ENCODE measurements at regions not wholly inside any gene's neighbourhood (a gene's known extent, or its start where the extent isn't known, plus 50 kb on each side); places are given as distances from the start of the nearest gene placed in this dataset.

DNA sequence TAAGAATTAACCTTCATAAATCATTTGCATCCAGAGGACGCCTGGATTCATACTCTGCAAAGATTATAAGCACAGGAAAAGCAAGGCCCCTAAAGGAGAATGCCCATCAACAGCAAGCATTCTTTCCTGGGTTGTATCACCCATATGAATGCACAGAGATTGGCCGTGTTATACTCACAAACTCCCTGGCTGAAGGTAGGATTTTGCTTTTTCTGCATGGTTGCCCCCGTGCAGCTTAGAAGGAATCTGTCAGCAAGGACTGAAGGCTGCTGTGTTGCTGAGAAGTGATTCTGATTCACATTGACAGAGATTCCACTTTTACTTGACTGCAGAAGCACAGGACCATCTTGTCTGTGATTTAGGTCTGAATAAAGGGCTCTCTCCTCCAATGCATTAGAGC lies 283.0 kb downstream of the LRRIQ3 start:
- H3K27ac Mint-ChIP-seq = no peak overlapping the region
- H3K4me3 Mint-ChIP-seq = no peak overlapping the region
- no peaks in the 10 kb centered on the region for H3K27me3 Mint-ChIP-seq (ENCODE audit: low read depth, poor library complexity)
- no peaks in the 10 kb centered on the region for H3K36me3 Mint-ChIP-seq (ENCODE audit: low read depth)
- H3K9me3 Mint-ChIP-seq = peaks cover 8% of the 10 kb centered on the region
- H3K4me1 Mint-ChIP-seq = no peaks in the 10 kb centered on the region
- TF ChIP-seq, protein P1, sequence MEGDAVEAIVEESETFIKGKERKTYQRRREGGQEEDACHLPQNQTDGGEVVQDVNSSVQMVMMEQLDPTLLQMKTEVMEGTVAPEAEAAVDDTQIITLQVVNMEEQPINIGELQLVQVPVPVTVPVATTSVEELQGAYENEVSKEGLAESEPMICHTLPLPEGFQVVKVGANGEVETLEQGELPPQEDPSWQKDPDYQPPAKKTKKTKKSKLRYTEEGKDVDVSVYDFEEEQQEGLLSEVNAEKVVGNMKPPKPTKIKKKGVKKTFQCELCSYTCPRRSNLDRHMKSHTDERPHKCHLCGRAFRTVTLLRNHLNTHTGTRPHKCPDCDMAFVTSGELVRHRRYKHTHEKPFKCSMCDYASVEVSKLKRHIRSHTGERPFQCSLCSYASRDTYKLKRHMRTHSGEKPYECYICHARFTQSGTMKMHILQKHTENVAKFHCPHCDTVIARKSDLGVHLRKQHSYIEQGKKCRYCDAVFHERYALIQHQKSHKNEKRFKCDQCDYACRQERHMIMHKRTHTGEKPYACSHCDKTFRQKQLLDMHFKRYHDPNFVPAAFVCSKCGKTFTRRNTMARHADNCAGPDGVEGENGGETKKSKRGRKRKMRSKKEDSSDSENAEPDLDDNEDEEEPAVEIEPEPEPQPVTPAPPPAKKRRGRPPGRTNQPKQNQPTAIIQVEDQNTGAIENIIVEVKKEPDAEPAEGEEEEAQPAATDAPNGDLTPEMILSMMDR (IDR thresholded peaks at IDR 0.05) = no peak
- DNase-seq = no peak

DNA sequence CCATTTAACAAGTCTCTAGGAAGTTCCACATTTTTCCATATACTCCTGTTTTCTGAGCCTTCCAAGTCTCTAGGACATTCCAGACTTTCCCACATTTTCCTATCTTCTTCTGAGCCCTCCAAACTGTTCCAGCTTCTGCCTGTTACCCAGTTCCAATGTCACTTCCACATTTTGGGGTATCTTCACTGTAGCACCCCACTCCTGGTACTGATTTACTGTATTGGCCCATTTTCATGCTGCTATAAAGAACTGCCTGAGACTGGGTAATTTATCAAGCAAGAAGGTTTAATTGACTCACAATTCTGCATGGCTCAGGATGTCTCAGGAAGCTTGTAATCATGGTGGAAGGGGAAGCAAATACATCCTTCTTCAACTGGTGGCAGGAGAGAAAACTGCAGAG lies 285.0 kb downstream of the LRRIQ3 start:
- Mint-ChIP-seq H3K4me3 (no peak overlapping the region), H3K36me3 (ENCODE audit: low read depth) (no peaks in the 10 kb centered on the region), H3K27me3 (ENCODE audit: low read depth, poor library complexity) (no peaks in the 10 kb centered on the region), H3K4me1 (no peaks in the 10 kb centered on the region), H3K27ac (no peak overlapping the region), H3K9me3 (peaks cover 8% of the 10 kb centered on the region)
- DNase-seq = no peak
- TF ChIP-seq, protein P1 (IDR thresholded peaks at IDR 0.05) = no peak

DNA sequence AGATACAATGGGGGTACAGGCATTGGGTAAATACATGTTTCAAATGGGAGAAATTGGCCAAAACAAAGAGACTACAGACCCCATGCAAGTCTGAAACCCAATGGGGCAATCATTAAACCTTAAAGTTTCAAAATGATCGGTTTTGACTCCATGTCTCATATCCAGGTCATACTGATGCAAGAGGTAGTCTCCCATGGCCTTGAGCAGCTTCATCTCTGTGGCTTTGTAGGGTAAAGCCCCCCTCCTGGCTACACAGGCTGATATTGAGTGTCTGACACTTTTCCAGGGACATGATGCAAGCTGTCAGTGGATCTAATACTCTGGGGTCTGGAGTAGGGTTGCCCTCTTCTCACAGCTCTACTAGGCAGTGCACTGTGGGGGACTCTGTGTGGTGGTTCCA lies 286.1 kb downstream of the LRRIQ3 start:
- TF ChIP-seq, protein P1 (IDR thresholded peaks at IDR 0.05) = no peak
- Mint-ChIP-seq H3K36me3 (ENCODE audit: low read depth) (no peaks in the 10 kb centered on the region), H3K4me3 (no peak overlapping the region), H3K27ac (no peak overlapping the region), H3K9me3 (peaks cover 8% of the 10 kb centered on the region), H3K27me3 (ENCODE audit: low read depth, poor library complexity) (no peaks in the 10 kb centered on the region), H3K4me1 (no peaks in the 10 kb centered on the region)
- DNase-seq = no peak

DNA sequence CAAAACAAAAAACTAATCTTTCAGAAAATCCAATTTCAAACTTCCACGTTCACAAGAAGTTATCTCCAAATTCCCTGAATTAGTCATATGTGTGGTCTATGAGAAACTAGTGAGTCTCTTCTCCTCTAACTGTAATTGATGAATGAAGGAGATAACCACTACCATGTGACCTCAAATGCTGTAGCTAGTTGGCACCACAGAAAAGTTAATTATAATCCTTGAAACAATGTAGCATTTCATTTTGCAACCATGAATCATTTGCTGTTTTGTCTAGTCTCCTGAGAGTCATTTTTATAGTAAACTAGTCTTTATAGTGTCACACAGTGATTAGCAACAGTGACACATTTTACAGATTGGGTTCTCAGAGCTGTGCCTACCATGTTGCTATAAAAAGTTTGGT lies 287.5 kb downstream of the LRRIQ3 start:
- no peak overlapping the region for H3K27ac Mint-ChIP-seq
- no peaks in the 10 kb centered on the region for H3K27me3 Mint-ChIP-seq (ENCODE audit: low read depth, poor library complexity)
- no peaks in the 10 kb centered on the region for H3K36me3 Mint-ChIP-seq (ENCODE audit: low read depth)
- TF ChIP-seq, protein P1 (IDR thresholded peaks at IDR 0.05) = no peak
- no peak for DNase-seq
- peaks cover 8% of the 10 kb centered on the region for H3K9me3 Mint-ChIP-seq
- no peaks in the 10 kb centered on the region for H3K4me1 Mint-ChIP-seq
- H3K4me3 Mint-ChIP-seq = no peak overlapping the region

DNA sequence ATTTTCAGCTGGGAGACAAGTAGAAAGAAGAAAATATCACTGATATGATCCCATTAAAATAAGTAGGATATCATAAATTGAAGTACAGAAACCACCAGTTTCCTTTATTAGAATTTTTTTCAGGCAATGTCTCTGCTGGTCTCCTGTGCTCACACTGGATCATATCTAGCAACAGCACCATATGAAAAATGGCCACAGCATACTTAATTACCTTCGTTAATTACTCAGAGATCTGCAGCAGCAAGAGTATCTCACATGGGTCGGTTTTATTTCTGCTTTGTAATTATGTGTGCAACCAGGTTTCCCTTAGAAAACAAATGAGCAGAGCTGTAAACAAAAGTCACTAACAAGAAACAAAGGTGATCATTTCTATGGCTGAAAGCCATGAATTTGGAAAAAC lies 287.9 kb downstream of the LRRIQ3 start:
- DNase-seq = no peak

DNA sequence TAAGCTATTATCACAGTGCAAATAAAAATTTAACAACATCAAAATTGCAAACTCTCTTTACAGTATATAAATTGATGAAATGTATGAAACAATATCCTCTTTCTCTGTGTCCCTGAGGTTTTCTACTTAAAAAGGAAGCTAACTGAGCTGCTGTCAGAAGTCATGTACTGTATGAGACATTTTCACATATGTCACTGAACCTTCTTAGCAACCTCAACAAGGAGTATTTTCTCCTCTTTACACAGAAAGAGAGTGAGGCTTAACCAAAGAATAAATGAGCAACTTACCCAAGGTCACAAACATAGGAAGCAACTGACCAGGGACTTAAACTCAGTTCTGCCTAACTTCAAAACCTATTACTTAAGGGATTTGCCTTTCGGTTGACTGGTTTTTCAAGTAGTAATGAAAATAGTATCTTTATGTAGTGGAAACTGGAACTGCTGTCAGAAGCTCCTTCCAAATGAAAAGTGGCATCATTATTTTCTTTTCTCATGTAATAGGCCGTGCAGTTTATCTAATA lies 288.9 kb downstream of the LRRIQ3 start:
- Mint-ChIP-seq H3K36me3 (ENCODE audit: low read depth) (no peaks in the 10 kb centered on the region), H3K9me3 (peaks cover 8% of the 10 kb centered on the region)

More for the DNA sequence above, 287.9 kb downstream of the LRRIQ3 start:
- TF ChIP-seq, protein P1 (IDR thresholded peaks at IDR 0.05) = no peak
- no peaks in the 10 kb centered on the region for H3K27me3 Mint-ChIP-seq (ENCODE audit: low read depth, poor library complexity)
- peaks cover 8% of the 10 kb centered on the region for H3K9me3 Mint-ChIP-seq
- H3K36me3 Mint-ChIP-seq (ENCODE audit: low read depth) = no peaks in the 10 kb centered on the region
- no peak overlapping the region for H3K4me3 Mint-ChIP-seq
- no peaks in the 10 kb centered on the region for H3K4me1 Mint-ChIP-seq
- no peak overlapping the region for H3K27ac Mint-ChIP-seq

More for the DNA sequence above, 288.9 kb downstream of the LRRIQ3 start:
- TF ChIP-seq, protein P1 (IDR thresholded peaks at IDR 0.05) = no peak
- Mint-ChIP-seq H3K27me3 (ENCODE audit: low read depth, poor library complexity) (no peaks in the 10 kb centered on the region), H3K4me1 (no peaks in the 10 kb centered on the region), H3K27ac (no peak overlapping the region), H3K4me3 (no peak overlapping the region)
- no peak for DNase-seq

All from nephron progenitor cell (in vitro differentiated cells).